IPS DF 6.9 (cell line): ENCODE measurements at regions not wholly inside any gene's neighbourhood (a gene's known extent, or its start where the extent isn't known, plus 50 kb on each side); places are given as distances from the start of the nearest gene placed in this dataset.
"Not testable (repeated sequence)": the region's sequence is repeated elsewhere in the genome, so short reads cannot be mapped to it uniquely, and the experiment has no call there.

Experiments
- DNase-seq: peaks from one replicate; pipeline ENCODE4 v3.0.0-alpha.2; 2013; ENCODE audit warnings: low read depth, low spot score
- H3K27ac ChIP-seq: one replicate; pipeline ENCODE4 v1.5.1; 2013; ENCODE audit warnings: low read length, control low read depth
- H3K27me3 ChIP-seq: 2 replicates; pipeline ENCODE4 v1.6.1; 2013; ENCODE audit warnings: mild to moderate bottlenecking, low read length; ENCODE audit not compliant: control insufficient read depth, insufficient read depth
- H3K36me3 ChIP-seq: 2 replicates; pipeline ENCODE4 v1.6.1; 2013; ENCODE audit warnings: low read length; ENCODE audit not compliant: control insufficient read depth, insufficient read depth
- H3K4me1 ChIP-seq: 2 replicates; pipeline ENCODE4 v1.6.1; 2013; ENCODE audit warnings: low read length; ENCODE audit not compliant: control insufficient read depth, insufficient read depth
- H3K4me3 ChIP-seq: 2 replicates; pipeline ENCODE4 v1.5.1; 2013; ENCODE audit warnings: mild to moderate bottlenecking, low read length
- H3K9me3 ChIP-seq: 2 replicates; pipeline ENCODE4 v1.6.1; 2013; ENCODE audit warnings: low read length, inconsistent platforms; ENCODE audit not compliant: control insufficient read depth, insufficient read depth
- WGBS: extraction: QIAGEN DNeasy Blood & Tissue Kit; methylation state at CpG from one replicate; pipeline ENCODE4 v1.1.7; 2013; ENCODE audit warnings: mixed read lengths, missing lambda C conversion rate; ENCODE audit not compliant: insufficient read length, insufficient coverage; 5-methylcytosine and 5-hydroxymethylcytosine counted together

- no CpG with 5 or more reads among the region's 3 CpGs for whole genome bisulfite sequencing
- H3K9me3 ChIP-seq, result no peaks in the 10 kb centered on the region
- DNase-seq, result no peak
- no peak overlapping the region for H3K4me3 ChIP-seq
- H3K36me3 ChIP-seq, result no peaks in the 10 kb centered on the region
- H3K4me1 ChIP-seq, result no peaks in the 10 kb centered on the region
- no peaks in the 10 kb centered on the region for H3K27me3 ChIP-seq
- H3K27ac ChIP-seq, result no peak overlapping the region
Measured at GRCh38 chr9:81312346-81312745, 377.0 kb downstream of the TLE1 start.

- no peak overlapping the region for H3K27ac ChIP-seq
- no peaks in the 10 kb centered on the region for H3K4me1 ChIP-seq
- no CpG with 5 or more reads among the region's 4 CpGs for WGBS
- no peaks in the 10 kb centered on the region for H3K9me3 ChIP-seq
- no peaks in the 10 kb centered on the region for H3K27me3 ChIP-seq
- no peak overlapping the region for H3K4me3 ChIP-seq
- no peak for DNase-seq
- no peaks in the 10 kb centered on the region for H3K36me3 ChIP-seq
Measured at GRCh38 chr9:81308404-81308803, 380.9 kb downstream of the TLE1 start.

GRCh38 chr9:81307791-81308190 lies 381.6 kb downstream of the TLE1 start:
- not testable (repeated sequence) for H3K9me3 ChIP-seq, H3K4me1 ChIP-seq, H3K4me3 ChIP-seq, H3K27ac ChIP-seq, H3K27me3 ChIP-seq, DNase-seq, H3K36me3 ChIP-seq
- no CpG with 5 or more reads among the region's 5 CpGs for WGBS

GRCh38 chr9:81305561-81306182 lies 383.7 kb downstream of the TLE1 start:
- Histone ChIP-seq H3K9me3 (no peaks in the 10 kb centered on the region), H3K36me3 (no peaks in the 10 kb centered on the region), H3K27ac (no peak overlapping the region), H3K4me3 (no peak overlapping the region), H3K4me1 (no peaks in the 10 kb centered on the region), H3K27me3 (no peaks in the 10 kb centered on the region)
- DNase-seq, result no peak
- no CpG with 5 or more reads among the region's 6 CpGs for WGBS

GRCh38 chr9:81303658-81304057 lies 385.7 kb downstream of the TLE1 start:
- H3K27me3 ChIP-seq, result no peaks in the 10 kb centered on the region
- no peak overlapping the region for H3K4me3 ChIP-seq
- no peak overlapping the region for H3K27ac ChIP-seq
- no peaks in the 10 kb centered on the region for H3K9me3 ChIP-seq
- H3K36me3 ChIP-seq, result no peaks in the 10 kb centered on the region
- no peaks in the 10 kb centered on the region for H3K4me1 ChIP-seq
- DNase-seq, result no peak
- WGBS, result no CpG with 5 or more reads among the region's 5 CpGs

GRCh38 chr9:81293651-81294050 lies 395.7 kb downstream of the TLE1 start:
- Histone ChIP-seq H3K27me3 (no peaks in the 10 kb centered on the region), H3K4me3 (no peak overlapping the region), H3K9me3 (no peaks in the 10 kb centered on the region), H3K4me1 (no peaks in the 10 kb centered on the region), H3K36me3 (no peaks in the 10 kb centered on the region), H3K27ac (no peak overlapping the region)
- no peak for DNase-seq

GRCh38 chr9:81292056-81292805 lies 397.1 kb downstream of the TLE1 start:
- H3K4me3 ChIP-seq, result no peak overlapping the region
- no peak overlapping the region for H3K27ac ChIP-seq
- no peaks in the 10 kb centered on the region for H3K36me3 ChIP-seq
- DNase-seq, result no peak
- WGBS, result no CpG with 5 or more reads among the region's 7 CpGs
- no peaks in the 10 kb centered on the region for H3K9me3 ChIP-seq
- no peaks in the 10 kb centered on the region for H3K27me3 ChIP-seq
- H3K4me1 ChIP-seq, result no peaks in the 10 kb centered on the region

GRCh38 chr9:81289622-81290021 lies 399.7 kb downstream of the TLE1 start:
- H3K4me3 ChIP-seq, result no peak overlapping the region
- H3K27me3 ChIP-seq, result no peaks in the 10 kb centered on the region
- H3K27ac ChIP-seq, result no peak overlapping the region
- no CpG with 5 or more reads among the region's 1 CpG for WGBS
- DNase-seq, result no peak
- H3K9me3 ChIP-seq, result no peaks in the 10 kb centered on the region
- no peaks in the 10 kb centered on the region for H3K36me3 ChIP-seq
- H3K4me1 ChIP-seq, result no peaks in the 10 kb centered on the region

- no peak overlapping the region for H3K4me3 ChIP-seq
- WGBS, result no CpG with 5 or more reads among the region's 1 CpG
- no peak for DNase-seq
Measured at GRCh38 chr9:81268048-81268447, 421.3 kb downstream of the TLE1 start.

GRCh38 chr9:81266674-81267073 lies 422.7 kb downstream of the TLE1 start:
- no peak overlapping the region for H3K4me3 ChIP-seq
- no peaks in the 10 kb centered on the region for H3K36me3 ChIP-seq
- H3K27me3 ChIP-seq, result no peaks in the 10 kb centered on the region
- H3K4me1 ChIP-seq, result no peaks in the 10 kb centered on the region
- DNase-seq, result no peak
- H3K9me3 ChIP-seq, result no peaks in the 10 kb centered on the region
- no peak overlapping the region for H3K27ac ChIP-seq

More at GRCh38 chr9:81268048-81268447, 421.3 kb downstream of the TLE1 start:
- Histone ChIP-seq H3K9me3 (no peaks in the 10 kb centered on the region), H3K4me1 (no peaks in the 10 kb centered on the region), H3K27ac (no peak overlapping the region), H3K36me3 (no peaks in the 10 kb centered on the region), H3K27me3 (no peaks in the 10 kb centered on the region)

GRCh38 chr9:81266086-81266485 lies 423.3 kb downstream of the TLE1 start:
- WGBS, result no CpG with 5 or more reads among the region's 2 CpGs
- no peak overlapping the region for H3K4me3 ChIP-seq
- no peaks in the 10 kb centered on the region for H3K4me1 ChIP-seq
- H3K9me3 ChIP-seq, result no peaks in the 10 kb centered on the region
- no peak overlapping the region for H3K27ac ChIP-seq
- no peaks in the 10 kb centered on the region for H3K27me3 ChIP-seq
- no peak for DNase-seq
- no peaks in the 10 kb centered on the region for H3K36me3 ChIP-seq
